LNCaP clone FGC (cell line): ENCODE measurements at regions not wholly inside any gene's neighbourhood (a gene's known extent, or its start where the extent isn't known, plus 50 kb on each side); places are given as distances from the start of the nearest gene placed in this dataset.

Source experiments
- DNase-seq: peaks from one replicate; pipeline ENCODE4 v3.0.0-alpha.2; 2011; ENCODE audit warnings: low read depth
- H3K4me3 ChIP-seq: 2 replicates; pipeline ENCODE4 v1.5.1; 2011; ENCODE audit warnings: mild to moderate bottlenecking, low read depth, low read length, control low read depth
- TF ChIP-seq, protein P1 (sequence below): IDR thresholded peaks from 2 replicates; pipeline ENCODE4 v1.5.1; 2012; ENCODE audit warnings: mild to moderate bottlenecking; ENCODE audit not compliant: control insufficient read depth, insufficient read depth; ENCODE audit errors: extremely low read depth

DNA sequence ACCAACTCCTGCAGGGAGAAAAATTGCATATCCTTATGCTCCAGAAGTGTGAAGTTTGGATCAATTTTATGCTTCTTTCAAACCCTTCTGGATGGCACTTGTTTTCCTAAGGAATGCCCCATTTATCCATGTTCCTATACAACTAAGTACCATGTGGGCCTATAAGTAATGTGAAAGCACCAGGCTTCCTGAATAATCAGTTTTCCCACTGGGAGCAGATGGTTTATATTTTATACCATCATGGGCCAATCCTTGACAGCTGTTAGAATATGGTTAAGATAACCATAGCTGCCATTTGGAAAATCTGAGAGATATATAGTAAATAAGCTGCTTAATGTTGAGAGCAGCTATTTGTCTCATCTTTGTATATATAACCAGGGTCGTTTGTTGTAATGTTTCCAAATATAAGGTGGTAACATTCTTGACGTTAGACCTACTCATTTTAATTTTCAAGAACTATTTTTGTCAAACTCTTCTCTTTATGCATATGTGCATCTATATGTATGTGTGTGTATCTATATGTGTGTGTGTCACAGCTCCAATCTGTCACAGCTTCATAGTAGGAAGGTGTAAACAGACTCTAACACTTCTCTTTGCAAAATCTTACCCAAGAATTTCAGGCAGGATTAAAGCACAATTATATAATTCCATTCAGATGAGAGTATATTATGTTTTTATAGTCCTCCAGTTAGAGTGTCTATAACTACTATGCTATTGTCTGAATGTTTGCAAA, 458.7 kb upstream of the GCFC2 start:
- TF ChIP-seq, protein P1, sequence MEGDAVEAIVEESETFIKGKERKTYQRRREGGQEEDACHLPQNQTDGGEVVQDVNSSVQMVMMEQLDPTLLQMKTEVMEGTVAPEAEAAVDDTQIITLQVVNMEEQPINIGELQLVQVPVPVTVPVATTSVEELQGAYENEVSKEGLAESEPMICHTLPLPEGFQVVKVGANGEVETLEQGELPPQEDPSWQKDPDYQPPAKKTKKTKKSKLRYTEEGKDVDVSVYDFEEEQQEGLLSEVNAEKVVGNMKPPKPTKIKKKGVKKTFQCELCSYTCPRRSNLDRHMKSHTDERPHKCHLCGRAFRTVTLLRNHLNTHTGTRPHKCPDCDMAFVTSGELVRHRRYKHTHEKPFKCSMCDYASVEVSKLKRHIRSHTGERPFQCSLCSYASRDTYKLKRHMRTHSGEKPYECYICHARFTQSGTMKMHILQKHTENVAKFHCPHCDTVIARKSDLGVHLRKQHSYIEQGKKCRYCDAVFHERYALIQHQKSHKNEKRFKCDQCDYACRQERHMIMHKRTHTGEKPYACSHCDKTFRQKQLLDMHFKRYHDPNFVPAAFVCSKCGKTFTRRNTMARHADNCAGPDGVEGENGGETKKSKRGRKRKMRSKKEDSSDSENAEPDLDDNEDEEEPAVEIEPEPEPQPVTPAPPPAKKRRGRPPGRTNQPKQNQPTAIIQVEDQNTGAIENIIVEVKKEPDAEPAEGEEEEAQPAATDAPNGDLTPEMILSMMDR, result no peak
- H3K4me3 ChIP-seq, result no peak overlapping the region
- DNase-seq, result no peak

- DNase-seq, result no peak
- TF ChIP-seq, protein P1, result no peak
- H3K4me3 ChIP-seq, result no peak overlapping the region
Observed at GRCh38 chr2:76163860-76164259, 453.1 kb upstream of the GCFC2 start.

DNA sequence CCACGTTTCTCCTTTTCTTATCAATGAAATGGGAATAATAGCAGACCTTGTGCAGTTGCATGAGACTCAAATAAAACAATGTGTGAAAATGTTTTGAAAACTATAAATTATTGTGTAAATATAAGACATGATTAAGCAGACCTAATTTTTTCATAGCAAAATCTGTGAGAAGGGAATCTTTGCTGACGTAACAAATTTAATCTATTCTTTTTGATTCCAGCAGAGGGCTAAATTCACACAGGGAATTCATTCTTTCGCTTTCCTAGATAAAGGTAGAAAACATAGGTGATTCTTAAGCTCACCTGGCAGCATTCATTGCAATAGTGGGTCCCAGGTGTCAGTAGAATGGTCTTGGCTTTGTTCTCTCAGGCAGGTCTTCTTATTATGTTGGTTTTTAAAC, 450.0 kb upstream of the GCFC2 start:
- TF ChIP-seq, protein P1, result peak; percentile 15; the same call in 1 of the 2 replicates
- no peak for DNase-seq
- H3K4me3 ChIP-seq, result no peak overlapping the region

DNA sequence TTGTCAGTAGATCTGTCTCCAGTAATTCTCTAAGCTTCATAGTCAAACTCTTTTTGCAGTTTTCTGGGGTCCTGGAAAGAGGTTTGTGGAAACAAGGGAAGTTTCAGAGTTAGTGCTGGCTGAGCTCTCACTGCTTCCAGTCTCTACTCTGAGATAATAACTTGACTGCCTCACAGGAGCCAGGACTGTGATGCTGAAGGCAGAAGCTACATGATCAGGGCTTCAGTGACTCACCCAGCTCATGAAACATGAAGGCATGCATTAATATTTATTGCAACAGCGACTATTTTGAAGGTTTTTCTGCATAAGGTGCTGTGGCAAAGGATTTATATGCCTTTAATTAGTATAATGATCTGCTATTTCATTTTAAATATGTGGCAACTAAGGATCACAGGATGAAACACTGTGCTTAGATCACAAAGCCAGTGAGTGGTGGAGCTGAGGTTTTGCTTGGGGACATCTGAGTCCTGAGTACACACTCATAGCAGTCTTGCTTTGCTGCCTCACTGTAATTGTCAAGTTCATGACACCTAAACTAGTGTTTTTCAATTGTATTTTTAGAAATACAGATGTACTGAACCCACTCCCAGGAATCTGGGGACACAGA, 448.4 kb upstream of the GCFC2 start:
- no peak for DNase-seq
- no peak overlapping the region for H3K4me3 ChIP-seq
- TF ChIP-seq, protein P1, result no peak

DNA sequence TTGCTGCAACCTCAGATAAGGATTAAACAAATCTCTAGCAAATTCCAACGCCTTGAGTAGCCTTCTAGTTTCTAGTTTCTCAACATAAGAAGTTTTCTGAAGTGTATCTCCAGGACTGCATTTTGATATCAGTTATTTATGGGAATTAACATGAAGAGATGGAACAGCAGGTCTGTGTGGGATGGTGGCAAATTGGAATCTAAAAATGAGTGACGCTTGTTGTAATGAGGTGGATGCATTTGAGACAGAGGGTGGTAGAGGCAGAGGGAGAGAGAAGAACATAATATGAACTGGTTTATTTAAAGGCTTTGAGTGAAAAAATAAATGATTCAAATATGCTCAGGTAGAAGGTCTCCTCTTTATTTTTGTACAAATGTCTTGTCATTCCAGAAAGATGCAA, 446.8 kb upstream of the GCFC2 start:
- TF ChIP-seq, protein P1, result no peak
- DNase-seq, result no peak
- H3K4me3 ChIP-seq, result no peak overlapping the region

DNA sequence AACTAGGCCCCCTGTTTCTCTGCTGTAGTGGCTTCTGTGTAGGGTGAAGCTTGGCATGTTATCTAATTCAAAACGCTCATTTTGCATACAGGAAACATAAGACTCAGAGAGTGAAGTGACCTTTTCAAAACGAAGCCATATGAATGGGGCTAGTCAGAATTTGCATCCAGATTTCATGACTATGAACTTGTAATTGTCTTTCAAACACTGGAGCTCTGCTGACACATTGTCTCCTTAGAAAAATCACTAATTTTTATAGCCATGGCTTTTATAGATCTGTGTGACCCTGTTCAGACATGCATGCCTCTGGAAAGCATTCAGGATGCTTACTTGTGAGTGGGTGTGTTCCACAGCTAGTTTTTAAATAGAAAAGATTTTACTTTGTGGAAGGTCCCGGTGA, 444.3 kb upstream of the GCFC2 start:
- no peak for DNase-seq

More for the DNA sequence above, 444.3 kb upstream of the GCFC2 start:
- TF ChIP-seq, protein P1, result no peak
- no peak overlapping the region for H3K4me3 ChIP-seq
